H1 (cell line): ENCODE measurements at regions not wholly inside any gene's neighbourhood (a gene's known extent, or its start where the extent isn't known, plus 50 kb on each side); places are given as distances from the start of the nearest gene placed in this dataset.
A peak's percentile ranks its signal among the peaks of the same experiment; 100 is the strongest.

ENCODE experiments used
- CTCF ChIA-PET: fragments of 300-600 bp; sonication (Branson Sonifier 250); formaldehyde crosslinking; loops from one replicate; lab custom pipeline; 2021; ENCODE audit not compliant: partially characterized antibody; lab: Charles Lee
- POLR2A ChIA-PET: fragments of 300-600 bp; sonication (Branson Sonifier 250); formaldehyde crosslinking; loops from one replicate; lab custom pipeline; 2021; ENCODE audit warnings: inconsistent platforms; ENCODE audit not compliant: partially characterized antibody; lab: Charles Lee
- DNase-seq, 2 experiments: peaks; one replicate each; pipeline versions ENCODE4 v3.0.0 to v3.0.0-alpha.2; 2010 to 2022; ENCODE audit warnings: low spot score in 2 of 2, low read depth in 1 of 2, mixed read lengths in 1 of 2
- FAIRE-seq: peaks from 2 replicates; lab custom pipeline; 2011; peaks lifted over from hg19 to GRCh38; lab: Jason Lieb, UNC
- H2AFZ ChIP-seq: 2 replicates; pipeline ENCODE4 v1.8.1; 2012; ENCODE audit warnings: low read length, inconsistent platforms
- H2AK5ac ChIP-seq: 2 replicates; pipeline ENCODE4 v1.6.1; 2013; ENCODE audit warnings: low read depth, low read length
- H2BK120ac ChIP-seq: replicated peaks from 2 replicates; pipeline ENCODE3; 2013; ENCODE audit warnings: low read depth, low read length, inconsistent platforms
- H2BK12ac ChIP-seq: 2 replicates; pipeline ENCODE4 v1.6.1; 2013; ENCODE audit warnings: low read depth, low read length
- H2BK15ac ChIP-seq: 2 replicates; pipeline ENCODE4 v1.6.1; 2013; ENCODE audit warnings: low read length
- H2BK20ac ChIP-seq: 2 replicates; pipeline ENCODE4 v1.6.1; 2013; ENCODE audit warnings: low read length
- H2BK5ac ChIP-seq: 2 replicates; pipeline ENCODE4 v1.6.1; 2013; ENCODE audit warnings: low read depth, low read length
- H3K14ac ChIP-seq: 2 replicates; pipeline ENCODE4 v1.6.1; 2013; ENCODE audit warnings: inconsistent platforms; ENCODE audit not compliant: insufficient read length
- H3K18ac ChIP-seq: 2 replicates; pipeline ENCODE4 v1.6.1; 2013; ENCODE audit warnings: low read length; ENCODE audit errors: extremely low read depth
- H3K23ac ChIP-seq: 2 replicates; pipeline ENCODE4 v1.6.1; 2013; ENCODE audit warnings: inconsistent platforms; ENCODE audit not compliant: insufficient read length
- H3K23me2 ChIP-seq: 2 replicates; pipeline ENCODE4 v1.6.1; 2013; ENCODE audit warnings: low read depth, low read length
- H3K27ac ChIP-seq: 2 replicates; pipeline ENCODE4 v1.6.1; 2011; ENCODE audit warnings: low read depth, low read length, inconsistent platforms
- H3K27me3 ChIP-seq, 4 experiments: replicated peaks in 1 of 4; 1 replicate in 1 of 4; 2 replicates in 3 of 4; pipeline versions ENCODE4 v1.6.1 to v1.8.1; 2011 to 2013; ENCODE audit warnings: low read length in 3 of 4, mild to moderate bottlenecking in 3 of 4, inconsistent platforms in 2 of 4, mixed read lengths in 2 of 4, moderate library complexity in 1 of 4; ENCODE audit not compliant: control insufficient read depth in 3 of 4, insufficient read depth in 3 of 4; ENCODE audit errors: extremely low read depth in 1 of 4
- H3K36me3 ChIP-seq, 4 experiments: 2 replicates each; pipeline versions ENCODE4 v1.6.1 to v1.8.1; 2011 to 2013; ENCODE audit warnings: mild to moderate bottlenecking in 4 of 4, low read length in 3 of 4, moderate library complexity in 2 of 4, control low read depth in 1 of 4, inconsistent platforms in 1 of 4; ENCODE audit not compliant: insufficient read depth in 4 of 4, control insufficient read depth in 2 of 4
- H3K4ac ChIP-seq: replicated peaks from 2 replicates; pipeline ENCODE3; 2013; ENCODE audit warnings: low read length, low read depth, mixed read lengths, inconsistent platforms; ENCODE audit not compliant: insufficient read length
- H3K4me1 ChIP-seq, 4 experiments: replicated peaks in 1 of 4; 1 replicate in 1 of 4; 2 replicates in 3 of 4; pipeline versions ENCODE4 v1.6.1 to v1.8.1; 2011 to 2013; ENCODE audit warnings: low read length in 3 of 4, inconsistent platforms in 2 of 4, mixed read lengths in 1 of 4; ENCODE audit not compliant: insufficient read depth in 4 of 4, control insufficient read depth in 3 of 4
- H3K4me2 ChIP-seq, 2 experiments: 2 replicates each; pipeline versions ENCODE4 v1.6.1 to v1.8.1; 2011 to 2013; ENCODE audit warnings: low read depth in 2 of 2, low read length in 2 of 2, control low read depth in 1 of 2, inconsistent platforms in 1 of 2, mild to moderate bottlenecking in 1 of 2; ENCODE audit not compliant: insufficient read depth in 1 of 2
- H3K4me3 ChIP-seq, 4 experiments: fragments of 200-600, 300-600 bp in 1 of 4; sonication (generic), shearing (Covaris generic), sonication (Bioruptor Twin) in 1 of 4; 2 replicates each; pipeline versions ENCODE4 v1.5.1 to v1.8.1; 2011 to 2016; ENCODE audit warnings: low read length in 4 of 4, low read depth in 3 of 4, control low read depth in 2 of 4, inconsistent platforms in 2 of 4, mild to moderate bottlenecking in 2 of 4, mixed read lengths in 1 of 4, moderate library complexity in 1 of 4; ENCODE audit not compliant: insufficient read depth in 2 of 4; ENCODE audit errors: extremely low read depth in 1 of 4
- H3K56ac ChIP-seq: replicated peaks from 2 replicates; pipeline ENCODE3; 2013; ENCODE audit warnings: low read depth, mild to moderate bottlenecking, mixed read lengths, low read length, inconsistent platforms; ENCODE audit not compliant: insufficient read length
- H3K79me1 ChIP-seq: 2 replicates; pipeline ENCODE4 v1.6.1; 2013; ENCODE audit warnings: low read depth, low read length, control low read depth
- H3K79me2 ChIP-seq, 2 experiments: 2 replicates each; pipeline versions ENCODE4 v1.6.1 to v1.8.1; 2012 to 2013; ENCODE audit warnings: low read length in 2 of 2, mild to moderate bottlenecking in 2 of 2, inconsistent platforms in 1 of 2; ENCODE audit not compliant: insufficient read depth in 2 of 2, control insufficient read depth in 1 of 2
- H3K9ac ChIP-seq, 4 experiments: replicated peaks in 1 of 4; 1 replicate in 1 of 4; 2 replicates in 3 of 4; pipeline versions ENCODE4 v1.6.1 to v1.8.1; 2011 to 2013; ENCODE audit warnings: low read depth in 3 of 4, low read length in 3 of 4, control low read depth in 2 of 4, mild to moderate bottlenecking in 2 of 4, moderate library complexity in 2 of 4, inconsistent platforms in 1 of 4; ENCODE audit errors: extremely low read depth in 1 of 4
- H3K9me3 ChIP-seq, 2 experiments: 2 replicates each; pipeline versions ENCODE4 v1.6.1 to v1.8.1; 2012 to 2013; ENCODE audit warnings: mild to moderate bottlenecking in 2 of 2, moderate library complexity in 2 of 2, control low read depth in 1 of 2, inconsistent platforms in 1 of 2, low read depth in 1 of 2, low read length in 1 of 2, mixed read lengths in 1 of 2; ENCODE audit not compliant: insufficient read depth in 2 of 2
- H4K20me1 ChIP-seq, 2 experiments: replicated peaks in 1 of 2; 2 replicates each; pipeline versions ENCODE3 to v1.8.1; 2011 to 2013; ENCODE audit warnings: inconsistent platforms in 2 of 2, low read length in 2 of 2, mild to moderate bottlenecking in 1 of 2; ENCODE audit not compliant: insufficient read depth in 2 of 2, control insufficient read depth in 1 of 2
- H4K5ac ChIP-seq: 2 replicates; pipeline ENCODE4 v1.6.1; 2013; ENCODE audit warnings: low read length, low read depth, mixed read lengths, inconsistent platforms; ENCODE audit not compliant: insufficient read length
- H4K8ac ChIP-seq: 2 replicates; pipeline ENCODE4 v1.8.0; 2013; ENCODE audit warnings: mild to moderate bottlenecking, moderate library complexity, low read length, inconsistent platforms; ENCODE audit not compliant: insufficient read depth; ENCODE audit errors: extremely low read depth
- H4K91ac ChIP-seq: replicated peaks from 2 replicates; pipeline ENCODE3; 2013; ENCODE audit warnings: low read length, mixed read lengths, inconsistent platforms; ENCODE audit not compliant: insufficient read length
- SP1 ChIP-seq: IDR thresholded peaks from 2 replicates; pipeline ENCODE4 v1.6.1; 2011; ENCODE audit warnings: low read depth, low read length
- WGBS, 2 experiments: shearing (Covaris generic) in 1 of 2; methylation state at CpG; one replicate each; pipeline versions ENCODE4 v1.1.6 to v1.1.7; 2013 to 2015; ENCODE audit warnings: low lambda C conversion rate in 2 of 2, mixed read lengths in 2 of 2, inconsistent platforms in 1 of 2, low coverage in 1 of 2, missing lambda C conversion rate in 1 of 2; ENCODE audit not compliant: insufficient replicate concordance in 2 of 2, insufficient coverage in 1 of 2, insufficient read length in 1 of 2; ENCODE audit errors: extremely low coverage in 1 of 2, missing lambda C conversion rate in 1 of 2; 5-methylcytosine and 5-hydroxymethylcytosine counted together

DNA sequence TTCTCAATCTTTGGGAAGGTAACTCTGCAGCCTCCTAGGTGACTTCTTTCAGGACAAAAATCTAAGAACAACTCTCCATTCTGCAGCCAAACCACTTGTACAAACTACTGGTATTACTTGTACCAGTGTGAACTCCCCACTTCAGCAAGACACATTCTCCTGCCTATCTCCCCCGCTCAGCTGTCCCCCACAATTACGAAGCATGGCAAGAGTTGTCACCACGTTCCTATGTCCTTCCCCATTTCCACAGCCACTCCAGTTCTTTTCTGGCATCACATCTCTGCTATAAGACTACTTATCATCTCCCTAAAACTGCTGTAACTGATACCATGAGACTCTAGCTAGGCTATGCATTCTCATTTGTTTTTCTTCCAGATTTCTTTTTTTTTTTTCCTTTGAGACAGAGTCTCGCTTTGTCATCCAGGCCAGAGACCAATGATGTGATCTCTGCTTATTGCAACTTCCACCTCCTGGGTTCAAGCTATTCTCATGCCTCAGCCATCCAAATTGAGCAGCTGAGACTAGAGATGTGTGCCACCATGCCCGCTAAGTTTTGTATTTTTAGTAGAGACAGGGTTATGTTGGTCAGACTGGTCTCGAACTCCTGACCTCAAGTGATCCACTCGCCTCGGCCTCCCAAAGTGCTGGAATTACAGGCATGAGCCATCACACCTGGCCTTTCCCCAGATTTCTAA, 71.9 kb upstream of the CDON start:
- Histone ChIP-seq H2BK15ac (0 out of 2 replicates have a peak overlapping the region, but pooled peaks have one; percentile 74), H3K9me3 (no peaks in the 10 kb centered on the region), H3K56ac (no peak overlapping the region), H3K14ac (no peak overlapping the region), H3K79me1 (no peaks in the 10 kb centered on the region), H2AK5ac (no peak overlapping the region), H3K23me2 (no peaks in the 10 kb centered on the region), H3K23ac (no peak overlapping the region), H3K4me1 (peaks cover 4 to 17% (median 12%) of the 10 kb centered on the region in 4 experiments), H3K18ac (no peak overlapping the region), H2BK5ac (no peak overlapping the region), H4K91ac (no peak overlapping the region), H2BK120ac (no peak overlapping the region), H3K27ac (no peak overlapping the region), H4K8ac (no peak overlapping the region), H3K27me3 (no peaks in the 10 kb centered on the region), H3K4ac (no peak overlapping the region), H3K9ac (no peak overlapping the region), H2BK12ac (0 out of 2 replicates have a peak overlapping the region, but pooled peaks have one; percentile 33), H4K20me1 (no peaks in the 10 kb centered on the region), H2AFZ (no peak overlapping the region), H4K5ac (no peak overlapping the region), H3K4me3 (no peak overlapping the region), H3K4me2 (no peak overlapping the region), H2BK20ac (peak overlapping the region; percentile 87), H3K36me3 (no peaks in the 10 kb centered on the region), H3K79me2 (no peaks in the 10 kb centered on the region)
- no peak for DNase-seq
- WGBS, 2 experiments = 88% methylated on average over 8 of the region's 8 CpGs; no CpG with 5 or more reads in 1 of the 2 experiments
- CTCF ChIA-PET = interaction anchor here (0.7 to 1.6 kb wide), 6 partner anchors 12 to 191 kb away, joined by 3 to 4 read pairs (median 3); no protein-coding TSS in a partner anchor
- POLR2A ChIA-PET = interaction anchor here (1.0 to 1.5 kb wide), 3 partner anchors 10 to 31 kb away, joined by 3 to 6 read pairs (median 3); no protein-coding TSS in a partner anchor
- no peak for TF ChIP-seq SP1
- no peak for FAIRE-seq
